ENCODE measurements at regions not wholly inside any gene's neighbourhood (a gene's known extent, or its start where the extent isn't known, plus 50 kb on each side); places are given as distances from the start of the nearest gene placed in this dataset.
"Not testable (repeated sequence)": the region's sequence is repeated elsewhere in the genome, so short reads cannot be mapped to it uniquely, and the experiment has no call there.

GRCh38 chr13:21261487-21262216, 85.2 kb downstream of the MRPL57 start:
- intact Hi-C loops (cut with micrococcal nuclease), result not testable (repeated sequence)

DNA sequence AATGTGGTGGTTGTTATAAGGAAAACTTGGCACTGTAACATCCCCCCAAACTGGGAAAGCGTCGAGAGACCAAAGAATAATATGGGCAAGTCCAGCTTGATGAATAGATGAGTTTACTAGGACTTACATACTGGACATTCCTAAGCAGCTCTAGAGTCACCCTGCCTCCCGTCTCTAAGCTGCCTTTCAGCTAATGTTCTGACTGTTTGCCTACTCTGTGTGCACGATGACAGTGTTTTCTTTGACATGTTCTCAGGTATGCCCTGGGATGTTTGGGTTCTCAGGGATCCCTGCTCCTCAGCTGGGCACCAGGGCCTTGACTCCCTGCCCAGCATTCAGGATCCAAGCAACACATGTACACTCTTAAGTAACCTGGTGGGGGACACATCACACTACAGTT, 87.5 kb downstream of the MRPL57 start:
- intact Hi-C loops (cut with micrococcal nuclease), result not testable (repeated sequence)

DNA sequence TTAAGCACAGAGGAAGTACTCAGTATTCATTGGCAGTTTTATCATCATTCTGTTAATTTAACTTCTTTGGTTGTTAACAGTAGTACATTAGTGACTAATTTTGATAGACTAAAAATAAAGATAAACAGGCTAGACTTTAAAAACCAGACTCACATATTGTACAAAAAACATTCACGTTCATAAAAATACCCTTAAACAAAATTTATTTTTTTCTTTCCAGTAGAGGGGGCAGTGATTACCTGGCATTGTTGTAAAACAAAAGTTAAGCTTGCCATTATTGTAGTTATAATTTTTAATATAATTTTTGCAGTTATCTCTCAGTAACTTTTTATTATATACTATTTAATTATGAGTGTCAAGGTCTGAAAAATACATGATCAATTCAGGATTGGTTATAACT, 92.0 kb downstream of the MRPL57 start:
- intact Hi-C loops (cut with micrococcal nuclease), result not testable (repeated sequence)

DNA sequence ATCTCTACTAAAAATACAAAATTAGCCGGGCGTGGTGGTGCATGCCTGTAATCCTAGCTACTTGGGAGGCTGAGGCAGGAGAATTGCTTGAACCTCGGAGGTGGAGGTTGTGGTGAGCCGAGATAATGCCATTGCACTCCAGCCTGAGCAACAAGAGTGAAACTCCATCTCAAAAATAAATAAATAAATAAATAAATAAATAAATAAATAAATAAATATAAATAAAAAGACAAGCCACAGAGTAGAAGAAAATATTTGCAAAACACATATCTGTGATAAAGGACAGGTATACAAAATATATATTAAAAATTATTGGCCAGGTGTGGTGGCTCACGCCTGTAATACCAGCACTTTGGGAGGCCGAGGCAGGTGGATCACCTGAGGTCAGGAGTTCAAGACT, 96.0 kb downstream of the MRPL57 start:
- intact Hi-C loops (cut with micrococcal nuclease), result not testable (repeated sequence)

DNA sequence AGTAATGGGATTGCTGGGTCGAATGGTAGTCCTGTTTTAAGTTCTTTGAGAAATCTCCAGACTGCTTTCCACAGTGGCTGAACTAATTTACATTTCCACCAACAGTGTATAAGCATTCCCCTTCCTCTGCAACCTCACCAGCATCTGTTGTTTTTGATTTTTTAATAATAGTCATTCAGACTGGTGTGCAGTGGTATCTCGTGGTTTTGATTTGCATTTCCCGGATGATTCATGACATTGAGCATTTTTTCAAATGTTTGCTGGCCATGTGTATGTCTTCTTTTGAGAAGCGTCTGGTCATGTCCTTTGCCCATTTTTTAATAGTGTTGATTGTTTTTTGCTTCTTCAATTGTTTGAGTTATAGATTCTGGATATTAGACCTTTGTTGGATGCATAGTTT, 98.0 kb downstream of the MRPL57 start:
- intact Hi-C loops (cut with micrococcal nuclease), result not testable (repeated sequence)

DNA sequence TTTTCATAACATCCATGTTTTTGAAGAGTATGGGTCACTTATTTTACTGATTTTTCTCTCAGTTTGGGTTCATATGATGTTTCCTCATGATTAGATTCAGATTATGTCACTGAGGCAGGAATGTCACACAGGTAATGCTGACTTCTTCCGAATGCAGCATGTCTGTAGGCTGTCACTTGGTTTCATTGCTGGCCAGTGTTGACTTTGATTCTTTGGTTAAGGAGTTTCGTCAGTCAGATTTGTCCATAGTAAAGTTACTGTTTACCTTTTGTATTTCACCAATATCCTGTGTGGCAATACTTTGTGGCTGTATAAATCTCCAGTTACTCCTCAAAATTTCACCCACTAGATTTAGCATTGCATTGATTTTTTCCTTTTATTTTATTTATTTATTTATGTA, 105.6 kb downstream of the MRPL57 start:
- intact Hi-C loops (cut with micrococcal nuclease), result no loop called here

- intact Hi-C loops (cut with micrococcal nuclease), result no loop called here
Observed at GRCh38 chr13:21287331-21287907, 111.0 kb downstream of the MRPL57 start.

GRCh38 chr13:21289475-21289874, 113.0 kb downstream of the MRPL57 start:
- intact Hi-C loops (cut with micrococcal nuclease), result no loop called here

GRCh38 chr13:21290442-21291002, 114.1 kb downstream of the MRPL57 start:
- intact Hi-C loops (cut with micrococcal nuclease), result not testable (repeated sequence)

DNA sequence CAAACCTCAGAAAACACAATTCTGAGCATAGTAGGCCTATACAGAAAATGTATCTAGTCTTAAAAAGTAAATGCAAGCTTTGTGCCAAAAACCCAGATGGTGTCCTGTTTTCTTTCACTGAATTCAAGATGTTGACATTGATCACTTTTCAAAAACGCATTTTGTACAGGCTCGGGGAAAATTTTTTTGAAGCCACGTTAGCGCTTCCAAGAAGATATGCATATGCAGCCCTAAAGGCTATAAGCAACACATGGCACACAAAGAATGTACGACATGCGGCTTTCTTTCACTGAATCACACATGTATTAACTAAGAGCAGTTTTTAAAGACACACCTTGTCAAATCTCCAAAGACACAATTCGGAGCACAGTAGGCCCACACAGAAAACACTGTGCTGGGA, 115.4 kb downstream of the MRPL57 start:
- intact Hi-C loops (cut with micrococcal nuclease), result no loop called here

GRCh38 chr13:21296991-21297390, 120.5 kb downstream of the MRPL57 start:
- intact Hi-C loops (cut with micrococcal nuclease), result loop anchor here (5.0 kb wide), 1 partner anchor 100 kb away; no protein-coding TSS in a partner anchor

DNA sequence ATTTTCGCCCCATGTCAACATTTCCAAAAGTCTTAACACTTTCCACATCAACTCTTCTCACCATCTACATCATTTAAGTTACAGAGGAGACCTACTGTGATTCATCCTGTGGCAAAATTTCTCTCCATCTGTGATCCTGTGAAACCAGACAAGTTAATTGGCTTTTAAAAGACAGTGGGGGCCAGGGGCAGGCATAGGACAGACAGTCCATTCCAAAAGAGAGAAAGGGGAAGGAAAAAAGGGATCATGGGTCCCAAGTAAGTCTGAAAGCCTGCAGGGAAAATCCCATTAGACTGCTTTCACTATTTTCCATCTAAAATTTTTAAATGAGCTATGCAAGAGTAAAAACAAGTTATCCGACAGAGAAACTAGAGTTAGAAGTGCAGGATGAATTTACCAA, 121.0 kb downstream of the MRPL57 start:
- intact Hi-C loops (cut with micrococcal nuclease), result loop anchor here (5.0 kb wide), 1 partner anchor 100 kb away; no protein-coding TSS in a partner anchor

DNA sequence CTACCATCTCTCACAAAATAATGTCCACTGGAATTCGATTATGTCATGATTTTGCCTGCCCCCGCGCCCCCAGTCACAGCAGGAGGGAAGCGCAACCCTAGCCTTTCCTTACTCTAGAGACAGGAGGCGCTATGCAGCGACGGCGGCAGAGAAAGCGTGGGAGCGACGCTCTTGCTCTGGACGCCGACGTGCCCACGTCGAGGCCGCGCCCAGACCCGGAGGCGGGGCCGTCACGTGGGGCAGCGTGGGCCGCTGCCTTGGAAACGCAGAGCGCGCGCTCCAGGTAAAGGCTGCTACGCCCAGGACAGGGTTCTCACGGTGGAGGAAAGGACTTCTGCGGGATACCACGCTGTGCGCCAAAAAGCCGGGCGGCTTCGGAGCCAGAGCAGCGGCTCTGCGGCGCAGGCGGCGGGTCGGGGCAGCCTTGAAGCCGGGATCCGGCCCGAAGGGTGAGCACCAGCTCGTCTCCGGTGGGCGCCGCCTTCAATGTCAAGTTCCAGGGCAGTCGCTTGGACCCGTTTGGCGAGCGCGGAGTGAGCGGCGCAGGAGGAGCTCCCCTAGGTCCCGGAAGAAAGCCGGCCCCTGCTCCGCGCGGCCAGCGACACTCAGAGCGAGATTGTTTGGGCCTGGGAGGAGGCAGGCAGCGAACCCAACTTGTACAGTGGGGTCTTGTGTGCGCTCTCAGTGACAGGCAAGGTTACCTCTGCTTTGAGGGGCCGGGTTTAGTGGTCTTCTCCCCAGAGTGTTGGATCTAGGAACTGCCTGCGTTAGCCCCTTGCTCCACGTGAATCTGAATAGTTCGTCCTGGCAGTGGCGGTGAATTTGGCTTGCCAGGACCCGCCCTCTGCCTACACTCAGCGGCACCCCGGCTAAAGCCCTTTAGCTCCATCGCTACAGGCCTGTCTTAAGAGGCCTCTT, 121.7 kb downstream of the MRPL57 start:
- intact Hi-C loops (cut with micrococcal nuclease), result loop anchor here (1.0 to 5.0 kb wide), 7 partner anchors 99 to 395 kb away; partner anchors contain the start of genes MICU2, MRPL57, SKA3 and XPO4

DNA sequence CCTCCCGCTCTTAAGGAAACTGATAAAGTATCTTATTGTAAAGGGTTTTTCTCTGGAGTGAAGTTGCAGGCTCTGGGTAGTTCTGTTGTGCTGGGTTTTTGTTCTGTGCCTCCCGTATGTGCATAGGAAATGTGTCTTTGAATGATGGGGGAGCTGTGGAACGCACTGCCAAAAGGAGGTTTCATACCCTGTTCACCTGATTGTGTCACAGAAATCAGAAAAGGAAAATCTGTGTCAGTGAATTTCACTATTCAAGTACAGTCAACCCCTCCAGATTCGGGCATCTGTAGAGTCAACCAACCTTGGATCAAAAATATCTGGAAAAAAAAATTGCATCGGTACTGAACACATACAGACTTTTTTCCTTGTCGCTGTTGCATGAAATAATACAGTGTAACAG, 127.8 kb downstream of the MRPL57 start:
- intact Hi-C loops (cut with micrococcal nuclease), result no loop called here

DNA sequence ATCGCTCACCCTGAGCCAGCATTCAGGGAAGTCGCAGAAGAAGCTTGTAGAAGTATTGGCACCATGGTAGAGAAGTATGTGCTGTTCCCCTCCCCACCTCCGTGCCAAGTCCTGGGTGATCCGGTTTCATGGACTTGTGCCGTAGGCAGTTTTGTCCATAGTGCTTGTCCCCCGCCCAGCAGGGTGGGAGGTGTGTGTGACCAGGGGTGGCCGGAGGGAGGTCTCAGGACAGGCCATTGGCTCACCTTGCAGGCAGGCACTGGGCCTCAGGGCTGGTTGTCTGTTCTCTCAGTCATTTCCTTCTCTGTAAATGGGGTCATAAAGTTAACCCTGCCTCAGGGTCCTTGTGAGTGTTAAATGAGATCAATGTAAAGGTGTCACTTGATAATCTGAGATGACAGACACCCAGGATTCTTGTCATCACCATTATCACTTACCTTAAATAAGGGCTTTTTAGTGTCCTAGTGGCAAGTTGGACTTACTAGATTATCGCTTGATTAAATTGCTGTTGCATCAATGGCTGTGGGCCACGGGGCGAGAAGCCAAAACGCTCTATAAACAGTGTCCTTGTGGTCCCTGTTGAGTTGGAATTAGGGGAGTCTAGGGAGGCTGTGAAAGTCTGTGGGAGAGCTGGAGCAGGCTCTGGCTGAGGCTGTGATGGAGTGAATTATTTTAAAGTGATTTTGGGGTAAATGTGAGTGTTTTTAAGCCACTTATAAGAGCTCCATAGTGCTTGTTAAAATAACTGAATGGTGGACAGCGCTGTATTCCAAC, 130.0 kb downstream of the MRPL57 start:
- intact Hi-C loops (cut with micrococcal nuclease), result not testable (repeated sequence)

DNA sequence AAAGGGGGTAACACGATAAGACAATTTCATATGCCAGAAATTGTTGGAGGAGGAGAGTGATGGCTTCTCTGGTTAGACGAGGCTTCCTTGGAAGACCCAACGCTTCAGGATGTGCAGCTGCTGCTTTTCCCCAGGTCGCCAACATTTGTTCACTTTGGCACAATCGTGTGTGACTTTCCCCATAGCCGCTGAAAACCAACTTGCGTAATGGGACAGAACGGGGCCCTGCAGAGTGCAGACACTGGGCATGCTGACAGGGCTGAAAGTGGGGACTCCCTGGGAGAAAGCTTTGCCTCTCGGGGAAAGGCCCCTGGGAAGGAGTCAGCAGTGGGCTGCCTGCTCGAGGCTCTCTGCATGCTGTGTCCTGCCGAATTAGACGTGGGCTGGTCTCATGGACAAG, 130.7 kb downstream of the MRPL57 start:
- intact Hi-C loops (cut with micrococcal nuclease), result not testable (repeated sequence)

GRCh38 chr13:21308906-21309305, 132.4 kb downstream of the MRPL57 start:
- intact Hi-C loops (cut with micrococcal nuclease), result no loop called here

- intact Hi-C loops (cut with micrococcal nuclease), result no loop called here
Observed at GRCh38 chr13:21309542-21310172, 133.2 kb downstream of the MRPL57 start.

GRCh38 chr13:21310220-21310619, 133.8 kb downstream of the MRPL57 start:
- intact Hi-C loops (cut with micrococcal nuclease), result no loop called here

DNA sequence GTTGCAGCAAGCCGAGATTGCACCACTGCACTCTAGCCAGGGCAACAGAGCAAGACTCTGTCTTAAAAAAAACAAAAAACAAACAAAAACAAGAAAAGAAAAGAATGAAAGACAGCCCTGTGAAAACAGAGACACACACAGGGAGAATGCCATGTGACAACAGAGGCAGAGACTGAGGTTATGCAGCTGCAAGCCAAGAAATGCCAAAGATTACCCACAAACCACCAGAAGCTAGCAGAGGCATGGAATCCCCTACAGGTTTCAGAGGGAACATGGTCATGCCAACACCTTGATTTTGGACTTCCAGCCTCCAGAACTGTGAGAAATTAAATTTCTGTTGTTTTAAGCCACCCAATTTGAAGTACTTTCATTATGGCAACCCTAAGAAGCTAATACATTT, 138.5 kb downstream of the MRPL57 start:
- intact Hi-C loops (cut with micrococcal nuclease), result not testable (repeated sequence)

Measured in T-helper 2 cell treated with Interferon-gamma antibody and Interleukin-4, amounts not matched to agents 100 ng/mL and 5 ng/mL, for 36 hours (primary cell).